Fibroblast of mammary gland (primary cell): ENCODE measurements at regions not wholly inside any gene's neighbourhood (a gene's known extent, or its start where the extent isn't known, plus 50 kb on each side); places are given as distances from the start of the nearest gene placed in this dataset.

Source experiments
- DNase-seq: peaks from one replicate; pipeline ENCODE4 v3.0.0-alpha.2; 2010; ENCODE audit warnings: low read depth
- H3K4me3 ChIP-seq: 2 replicates; pipeline ENCODE4 v1.5.1; 2011; ENCODE audit warnings: low read depth, mild to moderate bottlenecking, low read length, moderate library complexity; ENCODE audit not compliant: control insufficient read depth
- CTCF ChIP-seq: conservative IDR thresholded peaks from 2 replicates; pipeline ENCODE4 v1.5.1; 2011; ENCODE audit warnings: low read depth, low read length, inconsistent platforms; ENCODE audit not compliant: control insufficient read depth, insufficient read depth

DNA sequence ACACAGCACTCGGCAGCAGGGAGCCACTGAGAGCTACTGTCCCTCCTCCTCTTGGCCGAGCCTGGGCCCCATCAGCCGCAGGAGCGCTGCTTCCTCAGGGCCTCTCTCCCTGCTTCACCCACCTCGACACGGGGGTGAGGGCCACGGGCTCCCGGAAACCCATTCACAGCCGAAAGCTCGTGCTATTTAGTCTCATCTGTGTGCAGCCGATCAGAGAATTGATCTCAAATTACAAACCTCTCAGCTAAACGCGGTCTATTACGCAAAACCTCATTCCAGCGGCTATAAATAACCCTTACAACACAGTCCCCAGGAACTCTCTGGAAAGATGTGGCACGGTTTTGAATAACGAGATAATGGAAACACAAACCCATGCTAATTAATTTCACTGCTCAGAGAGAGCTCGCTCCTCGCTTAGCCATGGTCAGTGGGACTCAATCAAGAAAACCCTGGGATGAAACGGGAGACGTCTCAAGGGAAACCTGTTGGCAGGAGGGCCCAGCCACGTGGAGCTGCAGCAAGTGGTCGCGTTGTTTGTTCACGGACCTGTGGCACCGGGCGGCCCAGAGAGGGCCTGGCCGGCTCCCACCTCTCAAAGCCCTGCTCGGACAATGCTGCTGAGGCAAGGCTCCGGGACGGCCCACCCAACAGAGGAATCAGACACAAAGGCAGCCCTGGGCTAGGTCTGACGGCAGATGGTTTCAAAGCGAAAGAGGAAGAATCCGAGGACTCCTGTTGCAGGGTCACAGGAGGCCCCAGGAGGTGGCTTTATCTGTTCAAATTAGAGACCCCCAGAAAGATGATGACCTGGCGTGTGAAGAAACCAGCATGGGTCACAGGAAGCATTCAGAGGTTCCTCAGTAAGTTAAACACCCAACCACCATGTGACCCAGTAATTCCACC lies 210.5 kb downstream of the CTTN start:
- H3K4me3 ChIP-seq = no peak overlapping the region
- no peak for TF ChIP-seq CTCF
- DNase-seq = peak; percentile 61

GRCh38 chr11:70610566-70611565 lies 212.5 kb downstream of the CTTN start:
- peak; percentile 49 for DNase-seq
- TF ChIP-seq CTCF = no peak
- H3K4me3 ChIP-seq = no peak overlapping the region

DNA sequence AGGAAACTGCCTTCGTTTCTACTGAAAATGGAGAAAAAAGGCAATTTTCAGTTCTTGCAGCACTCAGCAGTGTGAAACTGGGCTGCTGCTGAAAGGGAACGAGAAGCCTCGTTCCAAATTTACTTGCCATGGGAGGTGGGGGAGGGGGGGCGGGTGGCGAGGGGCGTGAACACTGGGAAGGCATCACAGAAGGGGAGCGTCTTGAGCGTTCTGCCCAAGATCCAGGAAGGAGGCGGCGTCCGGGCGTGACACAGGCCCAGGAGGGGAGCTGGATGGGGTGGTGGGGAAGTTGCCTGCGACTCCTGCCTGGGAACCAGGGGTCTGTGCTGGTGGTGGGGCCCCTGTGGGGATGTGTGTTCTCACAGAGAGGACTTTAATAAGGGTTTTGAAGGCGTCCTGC lies 213.5 kb downstream of the CTTN start:
- no peak for TF ChIP-seq CTCF
- DNase-seq = no peak
- no peak overlapping the region for H3K4me3 ChIP-seq

GRCh38 chr11:70612459-70613141 lies 214.3 kb downstream of the CTTN start:
- TF ChIP-seq CTCF = no peak
- DNase-seq = peak; percentile 12
- H3K4me3 ChIP-seq = no peak overlapping the region

GRCh38 chr11:70614034-70614681 lies 215.8 kb downstream of the CTTN start:
- no peak for TF ChIP-seq CTCF
- H3K4me3 ChIP-seq = no peak overlapping the region
- DNase-seq = no peak
